ENCODE measurements at regions not wholly inside any gene's neighbourhood (a gene's known extent, or its start where the extent isn't known, plus 50 kb on each side); places are given as distances from the start of the nearest gene placed in this dataset.
"Not testable (repeated sequence)": the region's sequence is repeated elsewhere in the genome, so short reads cannot be mapped to it uniquely, and the experiment has no call there.

GRCh38 chr19:23984911-23985310, 70.2 kb downstream of the ZNF726 start:
- H3K9me3 ChIP-seq (ENCODE audit: insufficient read depth, low read depth, low read length), result peaks cover 82% of the 10 kb centered on the region
- not testable (repeated sequence) for H3K4me3 ChIP-seq (ENCODE audit: low read length); H3K27me3 ChIP-seq (ENCODE audit: insufficient read depth, low read length); H3K27ac ChIP-seq (ENCODE audit: low read depth, low read length); H3K4me1 ChIP-seq (ENCODE audit: insufficient read depth, low read length); H3K9ac ChIP-seq (ENCODE audit: low read depth, low read length); H3K36me3 ChIP-seq (ENCODE audit: insufficient read depth, low read length)
- WGBS, result 56% methylated on average over 1 of the region's 1 CpG

- Histone ChIP-seq H3K4me1 (ENCODE audit: insufficient read depth, low read length) (no peaks in the 10 kb centered on the region), H3K9ac (ENCODE audit: low read depth, low read length) (no peak overlapping the region), H3K27me3 (ENCODE audit: insufficient read depth, low read length) (no peaks in the 10 kb centered on the region), H3K27ac (ENCODE audit: low read depth, low read length) (no peak overlapping the region), H3K9me3 (ENCODE audit: insufficient read depth, low read depth, low read length) (peaks cover 80% of the 10 kb centered on the region), H3K36me3 (ENCODE audit: insufficient read depth, low read length) (no peaks in the 10 kb centered on the region), H3K4me3 (ENCODE audit: low read length) (no peak overlapping the region)
- 89% methylated on average over 1 of the region's 1 CpG for WGBS
Measured at GRCh38 chr19:23986623-23987022, 71.9 kb downstream of the ZNF726 start.

- Histone ChIP-seq H3K4me1 (ENCODE audit: insufficient read depth, low read length) (no peaks in the 10 kb centered on the region), H3K36me3 (ENCODE audit: insufficient read depth, low read length) (no peaks in the 10 kb centered on the region), H3K9me3 (ENCODE audit: insufficient read depth, low read depth, low read length) (peaks cover 92% of the 10 kb centered on the region), H3K27me3 (ENCODE audit: insufficient read depth, low read length) (no peaks in the 10 kb centered on the region), H3K27ac (ENCODE audit: low read depth, low read length) (no peak overlapping the region), H3K4me3 (ENCODE audit: low read length) (no peak overlapping the region), H3K9ac (ENCODE audit: low read depth, low read length) (no peak overlapping the region)
- WGBS, result no CpG with 5 or more reads among the region's 1 CpG
Measured at GRCh38 chr19:23991170-23991569, 76.5 kb downstream of the ZNF726 start.

GRCh38 chr19:23992348-23992747, 77.7 kb downstream of the ZNF726 start:
- no peaks in the 10 kb centered on the region for H3K27me3 ChIP-seq (ENCODE audit: insufficient read depth, low read length)
- H3K27ac ChIP-seq (ENCODE audit: low read depth, low read length), result no peak overlapping the region
- H3K9me3 ChIP-seq (ENCODE audit: insufficient read depth, low read depth, low read length), result peaks cover 91% of the 10 kb centered on the region
- no peaks in the 10 kb centered on the region for H3K36me3 ChIP-seq (ENCODE audit: insufficient read depth, low read length)
- no peaks in the 10 kb centered on the region for H3K4me1 ChIP-seq (ENCODE audit: insufficient read depth, low read length)
- no peak overlapping the region for H3K4me3 ChIP-seq (ENCODE audit: low read length)
- WGBS, result 86% methylated on average over 3 of the region's 3 CpGs
- H3K9ac ChIP-seq (ENCODE audit: low read depth, low read length), result no peak overlapping the region

GRCh38 chr19:23993440-23993839, 78.8 kb downstream of the ZNF726 start:
- H3K9ac ChIP-seq (ENCODE audit: low read depth, low read length), result no peak overlapping the region
- H3K9me3 ChIP-seq (ENCODE audit: insufficient read depth, low read depth, low read length), result peaks cover 93% of the 10 kb centered on the region
- no peaks in the 10 kb centered on the region for H3K36me3 ChIP-seq (ENCODE audit: insufficient read depth, low read length)
- H3K4me1 ChIP-seq (ENCODE audit: insufficient read depth, low read length), result no peaks in the 10 kb centered on the region
- H3K27ac ChIP-seq (ENCODE audit: low read depth, low read length), result no peak overlapping the region
- no peak overlapping the region for H3K4me3 ChIP-seq (ENCODE audit: low read length)
- no peaks in the 10 kb centered on the region for H3K27me3 ChIP-seq (ENCODE audit: insufficient read depth, low read length)
- 65% methylated on average over 2 of the region's 2 CpGs for WGBS

GRCh38 chr19:23996549-23996948, 81.9 kb downstream of the ZNF726 start:
- H3K36me3 ChIP-seq (ENCODE audit: insufficient read depth, low read length), result no peaks in the 10 kb centered on the region
- peaks cover 99% of the 10 kb centered on the region for H3K9me3 ChIP-seq (ENCODE audit: insufficient read depth, low read depth, low read length)
- H3K4me3 ChIP-seq (ENCODE audit: low read length), result no peak overlapping the region
- 62% methylated on average over 7 of the region's 7 CpGs for WGBS
- no peak overlapping the region for H3K9ac ChIP-seq (ENCODE audit: low read depth, low read length)
- no peaks in the 10 kb centered on the region for H3K27me3 ChIP-seq (ENCODE audit: insufficient read depth, low read length)
- H3K4me1 ChIP-seq (ENCODE audit: insufficient read depth, low read length), result no peaks in the 10 kb centered on the region
- H3K27ac ChIP-seq (ENCODE audit: low read depth, low read length), result no peak overlapping the region

- no peaks in the 10 kb centered on the region for H3K36me3 ChIP-seq (ENCODE audit: insufficient read depth, low read length)
- WGBS, result 54% methylated on average over 2 of the region's 2 CpGs
Measured at GRCh38 chr19:23998568-23998967, 83.9 kb downstream of the ZNF726 start.

GRCh38 chr19:23999821-24000610, 85.3 kb downstream of the ZNF726 start:
- Histone ChIP-seq H3K9me3 (ENCODE audit: insufficient read depth, low read depth, low read length) (peaks cover 97% of the 10 kb centered on the region), H3K27ac (ENCODE audit: low read depth, low read length) (no peak overlapping the region)
- WGBS, result 74% methylated on average over 9 of the region's 9 CpGs

More at GRCh38 chr19:23998568-23998967, 83.9 kb downstream of the ZNF726 start:
- Histone ChIP-seq H3K4me3 (ENCODE audit: low read length) (no peak overlapping the region), H3K27ac (ENCODE audit: low read depth, low read length) (no peak overlapping the region), H3K9me3 (ENCODE audit: insufficient read depth, low read depth, low read length) (peaks cover 98% of the 10 kb centered on the region), H3K9ac (ENCODE audit: low read depth, low read length) (no peak overlapping the region), H3K4me1 (ENCODE audit: insufficient read depth, low read length) (no peaks in the 10 kb centered on the region), H3K27me3 (ENCODE audit: insufficient read depth, low read length) (no peaks in the 10 kb centered on the region)

GRCh38 chr19:24000656-24001055, 86.0 kb downstream of the ZNF726 start:
- 92% methylated on average over 2 of the region's 2 CpGs for WGBS
- Histone ChIP-seq H3K36me3 (ENCODE audit: insufficient read depth, low read length) (no peaks in the 10 kb centered on the region), H3K9me3 (ENCODE audit: insufficient read depth, low read depth, low read length) (peaks cover 91% of the 10 kb centered on the region)

More at GRCh38 chr19:23999821-24000610, 85.3 kb downstream of the ZNF726 start:
- no peaks in the 10 kb centered on the region for H3K27me3 ChIP-seq (ENCODE audit: insufficient read depth, low read length)
- no peak overlapping the region for H3K9ac ChIP-seq (ENCODE audit: low read depth, low read length)
- H3K4me3 ChIP-seq (ENCODE audit: low read length), result no peak overlapping the region
- H3K4me1 ChIP-seq (ENCODE audit: insufficient read depth, low read length), result no peaks in the 10 kb centered on the region
- no peaks in the 10 kb centered on the region for H3K36me3 ChIP-seq (ENCODE audit: insufficient read depth, low read length)

GRCh38 chr19:24002256-24002945, 84.6 kb upstream of the ZNF254 start:
- Histone ChIP-seq H3K4me3 (ENCODE audit: low read length) (no peak overlapping the region), H3K27me3 (ENCODE audit: insufficient read depth, low read length) (no peaks in the 10 kb centered on the region), H3K9ac (ENCODE audit: low read depth, low read length) (no peak overlapping the region), H3K36me3 (ENCODE audit: insufficient read depth, low read length) (no peaks in the 10 kb centered on the region), H3K4me1 (ENCODE audit: insufficient read depth, low read length) (no peaks in the 10 kb centered on the region), H3K9me3 (ENCODE audit: insufficient read depth, low read depth, low read length) (peaks cover 78% of the 10 kb centered on the region), H3K27ac (ENCODE audit: low read depth, low read length) (no peak overlapping the region)
- WGBS, result 87% methylated on average over 30 of the region's 32 CpGs

More at GRCh38 chr19:24000656-24001055, 86.0 kb downstream of the ZNF726 start:
- Histone ChIP-seq H3K27ac (ENCODE audit: low read depth, low read length) (no peak overlapping the region), H3K4me1 (ENCODE audit: insufficient read depth, low read length) (no peaks in the 10 kb centered on the region), H3K9ac (ENCODE audit: low read depth, low read length) (no peak overlapping the region), H3K27me3 (ENCODE audit: insufficient read depth, low read length) (no peaks in the 10 kb centered on the region), H3K4me3 (ENCODE audit: low read length) (no peak overlapping the region)

- WGBS, result 92% methylated on average over 19 of the region's 19 CpGs
Measured at GRCh38 chr19:24003537-24003936, 83.5 kb upstream of the ZNF254 start.

More at GRCh38 chr19:24003537-24003936, 83.5 kb upstream of the ZNF254 start:
- no peaks in the 10 kb centered on the region for H3K4me1 ChIP-seq (ENCODE audit: insufficient read depth, low read length)
- no peaks in the 10 kb centered on the region for H3K36me3 ChIP-seq (ENCODE audit: insufficient read depth, low read length)
- peaks cover 73% of the 10 kb centered on the region for H3K9me3 ChIP-seq (ENCODE audit: insufficient read depth, low read depth, low read length)
- no peaks in the 10 kb centered on the region for H3K27me3 ChIP-seq (ENCODE audit: insufficient read depth, low read length)
- H3K4me3 ChIP-seq (ENCODE audit: low read length), result no peak overlapping the region
- H3K9ac ChIP-seq (ENCODE audit: low read depth, low read length), result no peak overlapping the region
- no peak overlapping the region for H3K27ac ChIP-seq (ENCODE audit: low read depth, low read length)
